Trophoblast cell (in vitro differentiated cells and primary cell): ENCODE measurements at regions not wholly inside any gene's neighbourhood (a gene's known extent, or its start where the extent isn't known, plus 50 kb on each side); places are given as distances from the start of the nearest gene placed in this dataset.

Source experiments
- DNase-seq, 2 donors: peaks; one replicate each; pipeline ENCODE4 v3.0.0-alpha.2; 2016
- H2AFZ ChIP-seq: 2 replicates; pipeline ENCODE4 v1.6.1; 2013; ENCODE audit warnings: low read length, moderate library complexity, mild to moderate bottlenecking; ENCODE audit not compliant: insufficient read depth, poor library complexity
- H2AK5ac ChIP-seq: 2 replicates; pipeline ENCODE4 v1.6.1; 2013; ENCODE audit warnings: mild to moderate bottlenecking, low read length
- H2BK120ac ChIP-seq: 2 replicates; pipeline ENCODE4 v1.6.1; 2013; ENCODE audit warnings: low read length, mild to moderate bottlenecking, moderate library complexity; ENCODE audit not compliant: insufficient read depth, poor library complexity
- H2BK12ac ChIP-seq: 2 replicates; pipeline ENCODE4 v1.6.1; 2013; ENCODE audit warnings: mild to moderate bottlenecking, low read length, moderate library complexity
- H2BK5ac ChIP-seq: 2 replicates; pipeline ENCODE4 v1.6.1; 2013; ENCODE audit warnings: low read length, low read depth, moderate library complexity, mild to moderate bottlenecking; ENCODE audit not compliant: poor library complexity
- H3K14ac ChIP-seq: 2 replicates; pipeline ENCODE4 v1.6.1; 2013; ENCODE audit warnings: mild to moderate bottlenecking, low read length
- H3K18ac ChIP-seq: 2 replicates; pipeline ENCODE4 v1.6.1; 2013; ENCODE audit warnings: mild to moderate bottlenecking, low read length
- H3K23ac ChIP-seq: 2 replicates; pipeline ENCODE4 v1.6.1; 2013; ENCODE audit warnings: low read length
- H3K27ac ChIP-seq: 2 replicates; pipeline ENCODE4 v1.5.1; 2013; ENCODE audit warnings: low read depth, mild to moderate bottlenecking, inconsistent platforms, low read length, moderate library complexity
- H3K27me3 ChIP-seq: 2 replicates; pipeline ENCODE4 v1.6.1; 2013; ENCODE audit warnings: inconsistent platforms, mild to moderate bottlenecking, low read length, moderate library complexity; ENCODE audit not compliant: insufficient read depth
- H3K36me3 ChIP-seq, 2 experiments: 1 replicate in 1 of 2; 2 replicates in 1 of 2; pipeline ENCODE4 v1.6.1; 2013; ENCODE audit warnings: low read length in 2 of 2, mild to moderate bottlenecking in 2 of 2, moderate library complexity in 1 of 2; ENCODE audit not compliant: insufficient read depth in 2 of 2, control insufficient read depth in 1 of 2
- H3K4ac ChIP-seq: 2 replicates; pipeline ENCODE4 v1.6.1; 2013; ENCODE audit warnings: low read depth, mild to moderate bottlenecking, low read length, moderate library complexity
- H3K4me1 ChIP-seq, 2 experiments: 1 replicate in 1 of 2; 2 replicates in 1 of 2; pipeline ENCODE4 v1.6.1; 2013; ENCODE audit warnings: low read length in 2 of 2, mild to moderate bottlenecking in 2 of 2, moderate library complexity in 1 of 2; ENCODE audit not compliant: insufficient read depth in 2 of 2, control insufficient read depth in 1 of 2
- H3K4me2 ChIP-seq: 2 replicates; pipeline ENCODE4 v1.6.1; 2013; ENCODE audit warnings: inconsistent platforms, mild to moderate bottlenecking, low read length, moderate library complexity
- H3K4me3 ChIP-seq: 2 replicates; pipeline ENCODE4 v1.5.1; 2013; ENCODE audit warnings: mild to moderate bottlenecking, low read depth, low read length, inconsistent platforms
- H3K79me1 ChIP-seq: one replicate; pipeline ENCODE4 v1.6.1; 2013; ENCODE audit warnings: low read length
- H3K79me2 ChIP-seq: 2 replicates; pipeline ENCODE4 v1.6.1; 2013; ENCODE audit warnings: low read length, mild to moderate bottlenecking; ENCODE audit not compliant: control insufficient read depth, insufficient read depth, poor library complexity
- H3K9ac ChIP-seq: 2 replicates; pipeline ENCODE4 v1.6.1; 2013; ENCODE audit warnings: mild to moderate bottlenecking, low read length
- H3K9me3 ChIP-seq: 2 replicates; pipeline ENCODE4 v1.6.1; 2013; ENCODE audit warnings: low read depth, mild to moderate bottlenecking, control low read depth, inconsistent platforms, low read length; ENCODE audit not compliant: insufficient read depth
- H4K12ac ChIP-seq: 2 replicates; pipeline ENCODE4 v1.6.1; 2013; ENCODE audit warnings: low read depth, mild to moderate bottlenecking, low read length, moderate library complexity
- H4K8ac ChIP-seq: 2 replicates; pipeline ENCODE4 v1.6.1; 2013; ENCODE audit warnings: low read depth, mild to moderate bottlenecking, low read length, moderate library complexity
- H4K91ac ChIP-seq: one replicate; pipeline ENCODE4 v1.6.1; 2013; ENCODE audit warnings: low read depth, mild to moderate bottlenecking, low read length, moderate library complexity
- WGBS: extraction: QIAGEN DNeasy Blood & Tissue Kit; methylation state at CpG from one replicate; pipeline ENCODE4 v1.1.7; 2013; ENCODE audit warnings: missing lambda C conversion rate; ENCODE audit not compliant: insufficient read length, insufficient coverage; ENCODE audit errors: extremely low coverage; 5-methylcytosine and 5-hydroxymethylcytosine counted together

- no peak overlapping the region for H3K27ac ChIP-seq
- no peak for DNase-seq
- H4K91ac ChIP-seq, result no peak overlapping the region
- WGBS, result no CpG with 5 or more reads among the region's 6 CpGs
- no peak overlapping the region for H2BK12ac ChIP-seq
- H3K18ac ChIP-seq, result no peak overlapping the region
- H3K4me1 ChIP-seq, result no peaks in the 10 kb centered on the region
- H3K9me3 ChIP-seq, result peaks cover 8% of the 10 kb centered on the region
- H3K79me1 ChIP-seq, result no peaks in the 10 kb centered on the region
- no peak overlapping the region for H3K4me2 ChIP-seq
- H3K14ac ChIP-seq, result no peak overlapping the region
- H3K9ac ChIP-seq, result no peak overlapping the region
- H4K12ac ChIP-seq, result no peak overlapping the region
- no peaks in the 10 kb centered on the region for H3K27me3 ChIP-seq
- no peak overlapping the region for H3K4me3 ChIP-seq
- no peak overlapping the region for H2BK5ac ChIP-seq
- no peaks in the 10 kb centered on the region for H3K79me2 ChIP-seq
- H2AFZ ChIP-seq, result no peak overlapping the region
- H3K23ac ChIP-seq, result no peak overlapping the region
- H2BK120ac ChIP-seq, result no peak overlapping the region
- H4K8ac ChIP-seq, result no peak overlapping the region
- H3K36me3 ChIP-seq, result no peaks in the 10 kb centered on the region
- H2AK5ac ChIP-seq, result no peak overlapping the region
- H3K4ac ChIP-seq, result no peak overlapping the region
These were observed 624.9 kb downstream of the NPHP4 start for GRCh38 chr1:5367306-5367705.

GRCh38 chr1:5365751-5366150 is 626.5 kb downstream of the NPHP4 start:
- Histone ChIP-seq H2BK5ac (no peak overlapping the region), H3K4me2 (no peak overlapping the region), H3K79me2 (no peaks in the 10 kb centered on the region), H2AFZ (no peak overlapping the region), H3K4me1 (no peaks in the 10 kb centered on the region), H3K27ac (no peak overlapping the region), H3K27me3 (no peaks in the 10 kb centered on the region), H3K18ac (no peak overlapping the region), H3K9ac (no peak overlapping the region), H4K12ac (no peak overlapping the region), H3K23ac (no peak overlapping the region), H2AK5ac (no peak overlapping the region), H4K8ac (no peak overlapping the region), H3K4me3 (no peak overlapping the region), H3K36me3 (no peaks in the 10 kb centered on the region), H3K9me3 (peaks cover 6% of the 10 kb centered on the region), H3K79me1 (no peaks in the 10 kb centered on the region), H3K4ac (no peak overlapping the region), H2BK120ac (no peak overlapping the region), H4K91ac (no peak overlapping the region), H3K14ac (no peak overlapping the region), H2BK12ac (no peak overlapping the region)
- WGBS, result no CpG with 5 or more reads among the region's 5 CpGs
- DNase-seq, result no peak

- H4K8ac ChIP-seq, result no peak overlapping the region
- H3K4ac ChIP-seq, result no peak overlapping the region
- no peak overlapping the region for H3K9ac ChIP-seq
- no peak overlapping the region for H3K18ac ChIP-seq
- no peaks in the 10 kb centered on the region for H3K4me1 ChIP-seq
- no peaks in the 10 kb centered on the region for H3K36me3 ChIP-seq
- H3K27me3 ChIP-seq, result no peaks in the 10 kb centered on the region
- H3K14ac ChIP-seq, result no peak overlapping the region
- H3K79me2 ChIP-seq, result no peaks in the 10 kb centered on the region
- H3K9me3 ChIP-seq, result peaks cover 4% of the 10 kb centered on the region
- no peaks in the 10 kb centered on the region for H3K79me1 ChIP-seq
- no peak overlapping the region for H2AK5ac ChIP-seq
- H3K23ac ChIP-seq, result no peak overlapping the region
- H2BK120ac ChIP-seq, result no peak overlapping the region
- H4K12ac ChIP-seq, result no peak overlapping the region
- no peak overlapping the region for H3K4me2 ChIP-seq
- H2AFZ ChIP-seq, result no peak overlapping the region
- H3K27ac ChIP-seq, result no peak overlapping the region
- H4K91ac ChIP-seq, result no peak overlapping the region
- no peak for DNase-seq
- no CpG with 5 or more reads among the region's 6 CpGs for WGBS
- no peak overlapping the region for H2BK12ac ChIP-seq
- H3K4me3 ChIP-seq, result no peak overlapping the region
- H2BK5ac ChIP-seq, result no peak overlapping the region
These were observed 627.6 kb downstream of the NPHP4 start for GRCh38 chr1:5364591-5364990.

GRCh38 chr1:5354681-5355080 is 637.5 kb downstream of the NPHP4 start:
- Histone ChIP-seq H3K18ac (no peak overlapping the region), H2BK5ac (no peak overlapping the region), H4K8ac (no peak overlapping the region), H3K4me2 (no peak overlapping the region), H3K4ac (no peak overlapping the region), H3K79me1 (no peaks in the 10 kb centered on the region), H2AFZ (no peak overlapping the region), H3K9ac (no peak overlapping the region), H2AK5ac (no peak overlapping the region), H3K79me2 (no peaks in the 10 kb centered on the region), H3K4me1 (no peaks in the 10 kb centered on the region), H2BK12ac (no peak overlapping the region), H3K9me3 (peaks cover 1% of the 10 kb centered on the region), H4K12ac (no peak overlapping the region), H3K23ac (no peak overlapping the region), H3K36me3 (no peaks in the 10 kb centered on the region), H2BK120ac (no peak overlapping the region), H3K4me3 (no peak overlapping the region), H3K27me3 (no peaks in the 10 kb centered on the region), H4K91ac (no peak overlapping the region), H3K14ac (no peak overlapping the region), H3K27ac (no peak overlapping the region)
- no peak for DNase-seq
- no CpG with 5 or more reads among the region's 3 CpGs for WGBS
